ENCODE measurements at regions not wholly inside any gene's neighbourhood (a gene's known extent, or its start where the extent isn't known, plus 50 kb on each side); places are given as distances from the start of the nearest gene placed in this dataset.

GRCh38 chr12:131557078-131557709 lies 153.7 kb upstream of the SFSWAP start (continued):
- TF ChIP-seq ZNF644 (tag; IDR thresholded peaks at IDR 0.05; ENCODE audit: low read depth), result no peak
- TF ChIP-seq MYBL2 (IDR thresholded peaks at IDR 0.05; ENCODE audit: low read depth), result no peak
- no peak for TF ChIP-seq MYBL2 (CRISPR knock-in tag; IDR thresholded peaks at IDR 0.05; ENCODE audit: borderline replicate concordance)

- ATAC-seq, result peak; percentile 98
- intact Hi-C loops (cut with micrococcal nuclease), result no loop called here
- POLR2A ChIA-PET, result no interaction called here
- Histone ChIP-seq H3K27ac (ENCODE audit: extremely low read depth, low read depth, low read length) (no peak overlapping the region), H3K4me3 (no peak overlapping the region), H3K9ac (ENCODE audit: insufficient read depth in 1 of 2, low read depth in 2 of 2, low read length in 2 of 2) (no peak overlapping the region), H4K20me1 (replicated peaks; ENCODE audit: control insufficient read depth, insufficient read depth, low read length) (peaks cover 3% of the 10 kb centered on the region; the same call in 1 of the 2 replicates), H3K27me3 (ENCODE audit: control insufficient read depth in 2 of 2, insufficient read depth in 2 of 2, low read length in 2 of 2) (peaks cover 10 to 35% of the 10 kb centered on the region in 2 experiments; a peak in 4 of 5 replicates), H2AFZ (ENCODE audit: low read depth, low read length) (no peak overlapping the region), H3K9me3 (replicated peaks; ENCODE audit: control insufficient read depth, insufficient read depth, low read depth, low read length) (no peaks in the 10 kb centered on the region), H3K4me1 (replicated peaks in 1 of 2; ENCODE audit: control insufficient read depth in 2 of 2, insufficient read depth in 2 of 2, low read length in 2 of 2) (peaks cover 0 to 6% of the 10 kb centered on the region in 2 experiments; a peak in 3 of 5 replicates), H3K36me3 (ENCODE audit: control insufficient read depth, insufficient read depth, low read length) (no peaks in the 10 kb centered on the region), H3K9me1 (ENCODE audit: control insufficient read depth, insufficient read depth, low read length) (no peaks in the 10 kb centered on the region), H3K4me2 (ENCODE audit: insufficient read depth, low read length) (no peak overlapping the region; the same call in 1 of the 2 replicates), H3K79me2 (ENCODE audit: control insufficient read depth, insufficient read depth, low read length) (no peaks in the 10 kb centered on the region)
- BruUV-seq (replicated peaks), result no TSS peak
- peak; percentile 12 to 28 (median 26) for DNase-seq (ENCODE audit: extremely low read depth in 1 of 4, low spot score in 3 of 4)
- 14% methylated on average over 11 of the region's 17 CpGs for WGBS (ENCODE audit: insufficient coverage, low coverage, missing lambda C conversion rate)
- in situ Hi-C loops (cut with MboI), result no loop called here
- CTCF ChIA-PET (ENCODE audit: low intra/inter-chr PET ratio), result no interaction called here
- FAIRE-seq, result peak; percentile 65
- no peak for TF ChIP-seq ZNF324 (CRISPR knock-in tag; IDR thresholded peaks at IDR 0.05)
- TF ChIP-seq DACH1 (IDR thresholded peaks at IDR 0.05; ENCODE audit: partially characterized antibody), result no peak
- TF ChIP-seq E2F5 (CRISPR knock-in tag; IDR thresholded peaks at IDR 0.05), result no peak
- no peak for TF ChIP-seq HNRNPUL1 (IDR thresholded peaks at IDR 0.05; ENCODE audit: low read length)
- TF ChIP-seq ARID3A (IDR thresholded peaks at IDR 0.05; ENCODE audit: borderline replicate concordance, low read depth, low read length), result no peak
Measured at GRCh38 chr12:131559517-131560516, 151.1 kb upstream of the SFSWAP start.
